ENCODE measurements at regions not wholly inside any gene's neighbourhood (a gene's known extent, or its start where the extent isn't known, plus 50 kb on each side); places are given as distances from the start of the nearest gene placed in this dataset.
A peak's percentile ranks its signal among the peaks of the same experiment; 100 is the strongest.
"Not testable (repeated sequence)": the region's sequence is repeated elsewhere in the genome, so short reads cannot be mapped to it uniquely, and the experiment has no call there.

- ATAC-seq (replicated peaks in 1 of 2) = peak; percentile 19 to 22
- not testable (repeated sequence) for H3K27ac Mint-ChIP-seq; DNase-seq; H3K36me3 Mint-ChIP-seq (ENCODE audit: insufficient read depth in 2 of 2); H3K4me1 Mint-ChIP-seq (ENCODE audit: low read depth); H3K9me3 Mint-ChIP-seq; H3K4me3 Mint-ChIP-seq; H3K27me3 Mint-ChIP-seq (ENCODE audit: low read depth)
Measured at GRCh38 chr21:13985865-13986863, 224.6 kb downstream of the LIPI start.

- H3K36me3 Mint-ChIP-seq (ENCODE audit: insufficient read depth in 2 of 2); H3K9me3 Mint-ChIP-seq; H3K27me3 Mint-ChIP-seq (ENCODE audit: low read depth); H3K4me3 Mint-ChIP-seq; H3K27ac Mint-ChIP-seq; DNase-seq; H3K4me1 Mint-ChIP-seq (ENCODE audit: low read depth): not testable (repeated sequence)
- peak; percentile 17 to 22 for ATAC-seq (replicated peaks in 1 of 2)
Measured at GRCh38 chr21:13985137-13985864, 225.5 kb downstream of the LIPI start.

GRCh38 chr21:13984728-13985127 is 226.0 kb downstream of the LIPI start:
- not testable (repeated sequence) for H3K4me3 Mint-ChIP-seq; H3K27me3 Mint-ChIP-seq (ENCODE audit: low read depth); H3K4me1 Mint-ChIP-seq (ENCODE audit: low read depth); H3K27ac Mint-ChIP-seq; H3K36me3 Mint-ChIP-seq (ENCODE audit: insufficient read depth in 2 of 2); ATAC-seq (replicated peaks in 1 of 2); H3K9me3 Mint-ChIP-seq; DNase-seq

GRCh38 chr21:13981176-13982087 is 229.3 kb downstream of the LIPI start:
- DNase-seq; H3K9me3 Mint-ChIP-seq; H3K27ac Mint-ChIP-seq; H3K4me3 Mint-ChIP-seq; ATAC-seq (replicated peaks in 1 of 2); H3K4me1 Mint-ChIP-seq (ENCODE audit: low read depth); H3K27me3 Mint-ChIP-seq (ENCODE audit: low read depth); H3K36me3 Mint-ChIP-seq (ENCODE audit: insufficient read depth in 2 of 2): not testable (repeated sequence)

- not testable (repeated sequence) for H3K9me3 Mint-ChIP-seq; H3K4me1 Mint-ChIP-seq (ENCODE audit: low read depth); H3K27ac Mint-ChIP-seq; H3K27me3 Mint-ChIP-seq (ENCODE audit: low read depth); H3K36me3 Mint-ChIP-seq (ENCODE audit: insufficient read depth in 2 of 2)
- DNase-seq (peak in 1 of 2 donors; percentile 67), ATAC-seq (replicated peaks in 1 of 2) (peak; percentile 89 to 92)
- H3K4me3 Mint-ChIP-seq = peak overlapping the region in 1 of 2 donors; percentile 94
Measured at GRCh38 chr21:13980115-13980662, 230.6 kb downstream of the LIPI start.

- H3K36me3 Mint-ChIP-seq (ENCODE audit: insufficient read depth in 2 of 2); H3K27me3 Mint-ChIP-seq (ENCODE audit: low read depth); H3K9me3 Mint-ChIP-seq; H3K4me1 Mint-ChIP-seq (ENCODE audit: low read depth); H3K27ac Mint-ChIP-seq: not testable (repeated sequence)
- ATAC-seq (replicated peaks in 1 of 2) (peak in 1 of 2 donors; percentile 39), DNase-seq (peak in 1 of 2 donors; percentile 8)
- peak overlapping the region in 1 of 2 donors; percentile 94 for H3K4me3 Mint-ChIP-seq
Measured at GRCh38 chr21:13979608-13980007, 231.1 kb downstream of the LIPI start.

GRCh38 chr21:13974582-13974981 is 236.2 kb downstream of the LIPI start:
- not testable (repeated sequence) for H3K36me3 Mint-ChIP-seq (ENCODE audit: insufficient read depth in 2 of 2); DNase-seq; H3K27me3 Mint-ChIP-seq (ENCODE audit: low read depth); ATAC-seq (replicated peaks in 1 of 2); H3K4me3 Mint-ChIP-seq; H3K4me1 Mint-ChIP-seq (ENCODE audit: low read depth); H3K9me3 Mint-ChIP-seq; H3K27ac Mint-ChIP-seq

GRCh38 chr21:13969853-13970252 is 240.9 kb downstream of the LIPI start:
- H3K4me3 Mint-ChIP-seq; H3K36me3 Mint-ChIP-seq (ENCODE audit: insufficient read depth in 2 of 2); H3K27me3 Mint-ChIP-seq (ENCODE audit: low read depth): not testable (repeated sequence)

GRCh38 chr21:13969002-13969401 is 241.8 kb downstream of the LIPI start:
- not testable (repeated sequence) for DNase-seq; H3K36me3 Mint-ChIP-seq (ENCODE audit: insufficient read depth in 2 of 2); H3K4me3 Mint-ChIP-seq; H3K9me3 Mint-ChIP-seq; H3K27me3 Mint-ChIP-seq (ENCODE audit: low read depth); H3K27ac Mint-ChIP-seq; ATAC-seq (replicated peaks in 1 of 2)
- H3K4me1 Mint-ChIP-seq (ENCODE audit: low read depth) = peaks cover 17% of the 10 kb centered on the region

More at GRCh38 chr21:13969853-13970252, 240.9 kb downstream of the LIPI start:
- DNase-seq; H3K9me3 Mint-ChIP-seq; H3K27ac Mint-ChIP-seq; ATAC-seq (replicated peaks in 1 of 2): not testable (repeated sequence)
- H3K4me1 Mint-ChIP-seq (ENCODE audit: low read depth) = peaks cover 17% of the 10 kb centered on the region

GRCh38 chr21:13963259-13963658 is 247.5 kb downstream of the LIPI start:
- H3K27ac Mint-ChIP-seq; H3K27me3 Mint-ChIP-seq (ENCODE audit: low read depth); H3K36me3 Mint-ChIP-seq (ENCODE audit: insufficient read depth in 2 of 2); DNase-seq; H3K9me3 Mint-ChIP-seq; ATAC-seq (replicated peaks in 1 of 2); H3K4me1 Mint-ChIP-seq (ENCODE audit: low read depth); H3K4me3 Mint-ChIP-seq: not testable (repeated sequence)

- no peaks in the 10 kb centered on the region for H3K27me3 Mint-ChIP-seq (ENCODE audit: low read depth)
- H3K4me3 Mint-ChIP-seq = no peak overlapping the region
- no peak for ATAC-seq (replicated peaks in 1 of 2)
- H3K9me3 Mint-ChIP-seq = no peaks in the 10 kb centered on the region
- peaks cover under 1% of the 10 kb centered on the region for H3K4me1 Mint-ChIP-seq (ENCODE audit: low read depth)
- no peak for DNase-seq
- no peak overlapping the region for H3K27ac Mint-ChIP-seq
- peaks cover 2 to 27% of the 10 kb centered on the region in 2 donors for H3K36me3 Mint-ChIP-seq (ENCODE audit: insufficient read depth in 2 of 2)
Measured at GRCh38 chr21:13937236-13937635, 273.5 kb downstream of the LIPI start.

- peaks cover 2 to 27% of the 10 kb centered on the region in 2 donors for H3K36me3 Mint-ChIP-seq (ENCODE audit: insufficient read depth in 2 of 2)
- DNase-seq; H3K27ac Mint-ChIP-seq; H3K27me3 Mint-ChIP-seq (ENCODE audit: low read depth); H3K9me3 Mint-ChIP-seq; H3K4me3 Mint-ChIP-seq; ATAC-seq (replicated peaks in 1 of 2); H3K4me1 Mint-ChIP-seq (ENCODE audit: low read depth): not testable (repeated sequence)
Measured at GRCh38 chr21:13936033-13936937, 274.5 kb downstream of the LIPI start.
